NCI-H345 treated with DMSO at 0.1 percent for 48 hours (cell line): ENCODE measurements at regions not wholly inside any gene's neighbourhood (a gene's known extent, or its start where the extent isn't known, plus 50 kb on each side); places are given as distances from the start of the nearest gene placed in this dataset.

Experiments
- DNase-seq: peaks from one replicate; lab custom pipeline; 2025; ENCODE audit not compliant: unreplicated experiment; lab: John Stamatoyannopoulos, UW

GRCh38 chr13:44272692-44273091 lies 100.9 kb upstream of the SERP2 start:
- DNase-seq = no peak

GRCh38 chr13:44273216-44273615 lies 100.4 kb upstream of the SERP2 start:
- no peak for DNase-seq

GRCh38 chr13:44273991-44274770 lies 99.4 kb upstream of the SERP2 start:
- DNase-seq = no peak

- DNase-seq = no peak
Measured at GRCh38 chr13:44274771-44275205, 98.8 kb upstream of the SERP2 start.

GRCh38 chr13:44275381-44275780 lies 98.2 kb upstream of the SERP2 start:
- DNase-seq = no peak

GRCh38 chr13:44276061-44276460 lies 97.6 kb upstream of the SERP2 start:
- no peak for DNase-seq

- DNase-seq = no peak
Measured at GRCh38 chr13:44277459-44277858, 96.2 kb upstream of the SERP2 start.

- no peak for DNase-seq
Measured at GRCh38 chr13:44278166-44278565, 95.5 kb upstream of the SERP2 start.

GRCh38 chr13:44280456-44280855 lies 93.2 kb upstream of the SERP2 start:
- DNase-seq = no peak

GRCh38 chr13:44281252-44282000 lies 92.2 kb upstream of the SERP2 start:
- DNase-seq = no peak

- DNase-seq = no peak
Measured at GRCh38 chr13:44283600-44283999, 90.0 kb upstream of the SERP2 start.

- DNase-seq = no peak
Measured at GRCh38 chr13:44287958-44288357, 85.7 kb upstream of the SERP2 start.

GRCh38 chr13:44292545-44292944 lies 81.1 kb upstream of the SERP2 start:
- DNase-seq = no peak

GRCh38 chr13:44293374-44293773 lies 80.2 kb upstream of the SERP2 start:
- DNase-seq = no peak

- DNase-seq = no peak
Measured at GRCh38 chr13:44293908-44294735, 79.5 kb upstream of the SERP2 start.

GRCh38 chr13:44294876-44295275 lies 78.7 kb upstream of the SERP2 start:
- DNase-seq = no peak

GRCh38 chr13:44296856-44297255 lies 76.8 kb upstream of the SERP2 start:
- no peak for DNase-seq

- DNase-seq = no peak
Measured at GRCh38 chr13:44298314-44298713, 75.3 kb upstream of the SERP2 start.

GRCh38 chr13:44299152-44299943 lies 74.3 kb upstream of the SERP2 start:
- no peak for DNase-seq

- no peak for DNase-seq
Measured at GRCh38 chr13:44300895-44301638, 72.6 kb upstream of the SERP2 start.
